Heart left ventricle (tissue), 16 donors: ENCODE measurements at regions not wholly inside any gene's neighbourhood (a gene's known extent, or its start where the extent isn't known, plus 50 kb on each side); places are given as distances from the start of the nearest gene placed in this dataset.

Source experiments
- ATAC-seq, 4 donors: fragments of 200-7000 bp; cut with Tn5 transposase; one replicate each; pipeline ENCODE4 v1.9.1; 2020 to 2022; ENCODE audit warnings: moderate library complexity in 4 of 4, mild to moderate bottlenecking in 3 of 4, moderate number of reproducible peaks in 1 of 4
- DNase-seq, 5 donors: peaks; one replicate each; pipeline ENCODE4 v3.0.0-alpha.2; 2020
- H3K27ac ChIP-seq, 12 donors: fragments of 200-600 bp; sonication (generic) in 4 of 12; one replicate each; pipeline versions ENCODE4 v1.5.0 to v1.8.0; 2016 to 2022; ENCODE audit warnings: mild to moderate bottlenecking in 2 of 12
- H3K27me3 ChIP-seq, 9 donors: fragments of 200-600 bp; sonication (generic) in 2 of 9; one replicate each; pipeline versions ENCODE4 v1.5.1 to v1.8.0; 2016 to 2022; ENCODE audit warnings: mild to moderate bottlenecking in 3 of 9
- H3K36me3 ChIP-seq, 9 donors: fragments of 200-600 bp; sonication (generic) in 2 of 9; one replicate each; pipeline versions ENCODE4 v1.5.0 to v1.8.0; 2018 to 2022; ENCODE audit warnings: mild to moderate bottlenecking in 2 of 9
- H3K4me1 ChIP-seq, 12 donors: fragments of 200-600 bp; sonication (generic) in 4 of 12; one replicate each; pipeline versions ENCODE4 v1.5.0 to v1.8.0; 2016 to 2022; ENCODE audit warnings: mild to moderate bottlenecking in 3 of 12
- H3K4me3 ChIP-seq, 12 donors: fragments of 200-600 bp; sonication (generic) in 4 of 12; one replicate each; pipeline versions ENCODE4 v1.5.0 to v1.8.0; 2017 to 2022; ENCODE audit warnings: mild to moderate bottlenecking in 9 of 12, moderate library complexity in 4 of 12
- H3K9me3 ChIP-seq, 12 donors: fragments of 200-600 bp; sonication (generic) in 4 of 12; one replicate each; pipeline versions ENCODE4 v1.5.0 to v1.8.0; 2016 to 2022; ENCODE audit warnings: mild to moderate bottlenecking in 1 of 12
- CTCF ChIP-seq, 12 donors: fragments of 200-600 bp; sonication (generic) in 4 of 12; IDR thresholded peaks; one replicate each; pipeline versions ENCODE4 v1.5.0 to v1.8.0; 2018 to 2022; ENCODE audit warnings: antibody characterized with exemption in 12 of 12, mild to moderate bottlenecking in 5 of 12
- POLR2A ChIP-seq, 2 donors: fragments of 450-650 bp; IDR thresholded peaks; one replicate each; pipeline ENCODE4 v1.6.1; 2017; ENCODE audit warnings: antibody characterized with exemption in 2 of 2, mild to moderate bottlenecking in 2 of 2, moderate library complexity in 2 of 2
- WGBS, 4 donors: extraction: QIAGEN DNeasy Blood & Tissue Kit in 2 of 4; methylation state at CpG; one replicate each; pipeline versions ENCODE4 v1.1.5 to v1.1.7; 2013 to 2018; 5-methylcytosine and 5-hydroxymethylcytosine counted together
- intact Hi-C, 10 donors: fragments of 100-400 bp; cut with DNase I; formaldehyde crosslinking; loops; one replicate each; pipeline versions ENCODE4 v1.11.1 to v1.14.2; 2022
- donor health status: ischemic (EF 13 %, LVEDD 7.1; RV severe dilation, severe dysfunction).
- donor health status: healthy with polysubstance abuse.
- donor health status: DM: no; HTN: yes; CAD: no.
- donor health status: DM: no; HTN: no; CAD: no.
- donor health status: ischemic (EF 25% LVEDD 6.9; RV normal size, moderate dysfunction).
- donor health status: ischemic (EF 25% LVEDD 5.7; RV mildly dilated, moderate dysfunction).
- donor health status: healthy.
- donor health status: DM: yes; HTN: yes; CAD: no.
- donor health status: ischemic (EF 35%, LVEDD 5.7; RV mildly dilated, moderate dysfunction).
- donor health status: nonischemic (EF 11% LVEDD 7.7; RV severe dilation, severe dysfunction).
- donor health status: DM: yes; HTN: yes; CAD: no.
- donor health status: PGD.
- donor health status: ischemic (EF 29% LVEDD 5.4; RV normal size, mild dysfunction).
- donor health status: nonischemic (EF 23%, LVEDD 6.1; RV moderate dilation, normal function).

GRCh38 chr15:29456255-29456654 is 186.6 kb upstream of the NSMCE3 start:
- no peaks in the 10 kb centered on the region for H3K27me3 ChIP-seq
- H3K36me3 ChIP-seq = no peaks in the 10 kb centered on the region
- TF ChIP-seq POLR2A (IDR thresholded peaks at IDR 0.05) (no peak), CTCF (IDR thresholded peaks at IDR 0.05) (no peak)
- no peak overlapping the region for H3K4me3 ChIP-seq
- intact Hi-C loops = loop anchor here in 1 of 10 donors (5.0 kb wide), 1 partner anchor 469 kb away; no protein-coding TSS in a partner anchor
- DNase-seq = no peak
- WGBS, 4 donors = 92 to 96% (median 93%) methylated on average over 4 of the region's 4 CpGs
- ATAC-seq = no peak
- H3K9me3 ChIP-seq = no peaks in the 10 kb centered on the region
- H3K4me1 ChIP-seq = peaks cover 0 to 9% (median 0%) of the 10 kb centered on the region in 12 donors
- no peak overlapping the region for H3K27ac ChIP-seq

GRCh38 chr15:29455530-29455929 is 185.9 kb upstream of the NSMCE3 start:
- 85 to 96% (median 95%) methylated on average over 4 of the region's 4 CpGs for WGBS, 4 donors
- Histone ChIP-seq H3K4me3 (no peak overlapping the region), H3K27me3 (no peaks in the 10 kb centered on the region), H3K36me3 (no peaks in the 10 kb centered on the region), H3K27ac (no peak overlapping the region), H3K4me1 (peaks cover 0 to 9% (median 0%) of the 10 kb centered on the region in 12 donors), H3K9me3 (no peaks in the 10 kb centered on the region)
- intact Hi-C loops = loop anchor here in 1 of 10 donors (5.0 kb wide), 1 partner anchor 468 kb away; no protein-coding TSS in a partner anchor
- TF ChIP-seq POLR2A (IDR thresholded peaks at IDR 0.05) = no peak
- no peak for TF ChIP-seq CTCF (IDR thresholded peaks at IDR 0.05)
- DNase-seq (no peak), ATAC-seq (no peak)

GRCh38 chr15:29455055-29455454 is 185.4 kb upstream of the NSMCE3 start:
- Histone ChIP-seq H3K36me3 (no peaks in the 10 kb centered on the region), H3K9me3 (no peaks in the 10 kb centered on the region), H3K4me3 (no peak overlapping the region), H3K27me3 (no peaks in the 10 kb centered on the region), H3K4me1 (peaks cover 0 to 9% (median 0%) of the 10 kb centered on the region in 12 donors), H3K27ac (no peak overlapping the region)
- WGBS, 4 donors = 77 to 87% (median 85%) methylated on average over 3 of the region's 3 CpGs
- ATAC-seq (no peak), DNase-seq (no peak)
- intact Hi-C loops = loop anchor here in 1 of 10 donors (5.0 kb wide), 1 partner anchor 468 kb away; no protein-coding TSS in a partner anchor
- TF ChIP-seq CTCF (IDR thresholded peaks at IDR 0.05) (no peak), POLR2A (IDR thresholded peaks at IDR 0.05) (no peak)

- TF ChIP-seq POLR2A (IDR thresholded peaks at IDR 0.05) = no peak
- no peak for TF ChIP-seq CTCF (IDR thresholded peaks at IDR 0.05)
- WGBS, 4 donors = 59 to 76% (median 70%) methylated on average over 5 of the region's 5 CpGs
- intact Hi-C loops = no loop called here
Measured at GRCh38 chr15:29454506-29454905, 184.9 kb upstream of the NSMCE3 start.

More at GRCh38 chr15:29454506-29454905, 184.9 kb upstream of the NSMCE3 start:
- H3K36me3 ChIP-seq = no peaks in the 10 kb centered on the region
- H3K4me3 ChIP-seq = no peak overlapping the region
- H3K27ac ChIP-seq = no peak overlapping the region
- no peak for ATAC-seq
- H3K4me1 ChIP-seq = peaks cover 0 to 9% (median 0%) of the 10 kb centered on the region in 12 donors
- DNase-seq = no peak
- H3K9me3 ChIP-seq = no peaks in the 10 kb centered on the region
- H3K27me3 ChIP-seq = no peaks in the 10 kb centered on the region
